MM.1S (cell line): ENCODE measurements at regions not wholly inside any gene's neighbourhood (a gene's known extent, or its start where the extent isn't known, plus 50 kb on each side); places are given as distances from the start of the nearest gene placed in this dataset.

ENCODE experiments used
- EZH2 ChIP-seq: fragments of 300-600 bp; sonication (generic); optimal IDR thresholded peaks from 2 replicates; pipeline ENCODE3; 2017; ENCODE audit warnings: low read depth, mild to moderate bottlenecking, antibody characterized with exemption, low read length, mixed read lengths
- EZH2phosphoT487 ChIP-seq: fragments of 300-600 bp; sonication (generic); IDR thresholded peaks from 2 replicates; pipeline ENCODE4 v1.6.1; 2018; ENCODE audit warnings: antibody characterized with exemption, low read length
- TF ChIP-seq, protein P1 (sequence below): fragments of 300-600 bp; sonication (generic); IDR thresholded peaks from 2 replicates; pipeline ENCODE4 v1.5.1; 2016; ENCODE audit warnings: antibody characterized with exemption, low read length, mixed read lengths

DNA sequence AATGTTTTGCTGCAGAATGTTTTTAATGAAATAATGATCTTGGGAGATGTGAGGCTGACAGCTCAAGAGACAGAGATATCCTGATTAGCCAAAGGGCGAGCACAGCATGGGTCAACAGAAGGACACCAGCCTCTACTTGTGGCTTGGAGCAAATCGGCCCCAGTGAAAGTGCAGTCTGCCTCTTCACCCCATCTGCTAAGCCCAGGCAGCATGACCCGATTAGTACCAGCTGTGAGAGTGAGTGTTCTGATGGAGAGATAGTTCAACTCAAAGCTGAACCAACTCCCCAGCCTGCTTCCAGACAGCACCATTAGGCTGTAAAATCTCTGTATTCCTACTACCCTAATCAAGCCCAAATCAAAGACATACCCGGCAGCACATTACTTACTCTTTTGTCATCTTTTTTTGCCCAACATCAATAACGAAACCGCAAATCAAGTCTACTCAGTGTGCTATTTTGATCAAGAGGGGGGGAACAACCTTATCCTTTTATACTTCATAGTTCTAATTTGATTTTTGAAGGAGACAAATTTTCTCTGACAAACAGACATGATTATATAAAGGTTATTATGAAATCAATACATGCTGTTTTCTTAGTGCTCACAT is 514.1 kb upstream of the NRSN1 start:
- TF ChIP-seq, protein P1, sequence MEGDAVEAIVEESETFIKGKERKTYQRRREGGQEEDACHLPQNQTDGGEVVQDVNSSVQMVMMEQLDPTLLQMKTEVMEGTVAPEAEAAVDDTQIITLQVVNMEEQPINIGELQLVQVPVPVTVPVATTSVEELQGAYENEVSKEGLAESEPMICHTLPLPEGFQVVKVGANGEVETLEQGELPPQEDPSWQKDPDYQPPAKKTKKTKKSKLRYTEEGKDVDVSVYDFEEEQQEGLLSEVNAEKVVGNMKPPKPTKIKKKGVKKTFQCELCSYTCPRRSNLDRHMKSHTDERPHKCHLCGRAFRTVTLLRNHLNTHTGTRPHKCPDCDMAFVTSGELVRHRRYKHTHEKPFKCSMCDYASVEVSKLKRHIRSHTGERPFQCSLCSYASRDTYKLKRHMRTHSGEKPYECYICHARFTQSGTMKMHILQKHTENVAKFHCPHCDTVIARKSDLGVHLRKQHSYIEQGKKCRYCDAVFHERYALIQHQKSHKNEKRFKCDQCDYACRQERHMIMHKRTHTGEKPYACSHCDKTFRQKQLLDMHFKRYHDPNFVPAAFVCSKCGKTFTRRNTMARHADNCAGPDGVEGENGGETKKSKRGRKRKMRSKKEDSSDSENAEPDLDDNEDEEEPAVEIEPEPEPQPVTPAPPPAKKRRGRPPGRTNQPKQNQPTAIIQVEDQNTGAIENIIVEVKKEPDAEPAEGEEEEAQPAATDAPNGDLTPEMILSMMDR = no peak
- TF ChIP-seq EZH2phosphoT487 = no peak
- TF ChIP-seq EZH2 = no peak
